Adrenal gland (tissue), 9 donors: ENCODE measurements at regions not wholly inside any gene's neighbourhood (a gene's known extent, or its start where the extent isn't known, plus 50 kb on each side); places are given as distances from the start of the nearest gene placed in this dataset.

Source experiments
- DNase-seq, 7 donors: peaks; one replicate each; pipeline ENCODE4 v3.0.0-alpha.2; 2019 to 2020
- H3K27ac ChIP-seq, 5 donors: fragments of 200-600 bp; sonication (generic) in 4 of 5; 1 replicate in 3 of 5; 2 replicates in 2 of 5; pipeline versions ENCODE4 v1.5.1 to v1.8.0; 2016 to 2020; ENCODE audit warnings: mild to moderate bottlenecking in 1 of 5
- H3K27me3 ChIP-seq: fragments of 200-600 bp; 2 replicates; pipeline ENCODE4 v1.8.0; 2021
- H3K36me3 ChIP-seq, 2 donors: fragments of 200-600 bp; replicated peaks in 1 of 2; 1 replicate in 1 of 2; 2 replicates in 1 of 2; pipeline versions ENCODE4 v1.5.1 to v1.8.0; 2018 to 2022
- H3K4me1 ChIP-seq, 2 donors: fragments of 200-600 bp; replicated peaks in 1 of 2; 1 replicate in 1 of 2; 2 replicates in 1 of 2; pipeline versions ENCODE4 v1.5.1 to v1.8.0; 2018 to 2021
- H3K4me3 ChIP-seq, 4 donors: fragments of 200-600 bp; sonication (generic) in 3 of 4; one replicate each; pipeline ENCODE4 v1.5.1; 2016 to 2018
- H3K9me3 ChIP-seq, 3 donors: fragments of 200-600 bp; sonication (generic) in 1 of 3; replicated peaks in 1 of 3; 1 replicate in 2 of 3; 2 replicates in 1 of 3; pipeline versions ENCODE4 v1.5.1 to v1.8.0; 2016 to 2021
- POLR2A ChIP-seq, 2 donors: fragments of 450-650 bp; IDR thresholded peaks; one replicate each; pipeline ENCODE4 v1.6.1; 2017; ENCODE audit warnings: antibody characterized with exemption in 2 of 2, mild to moderate bottlenecking in 2 of 2, moderate library complexity in 1 of 2
- WGBS, 4 donors: extraction: QIAGEN DNeasy Blood & Tissue Kit in 2 of 4; methylation state at CpG; one replicate each; pipeline versions ENCODE4 v1.1.5 to v1.1.7; 2013 to 2017; 5-methylcytosine and 5-hydroxymethylcytosine counted together
- intact Hi-C, 2 donors: fragments of 100-400 bp; cut with DNase I; formaldehyde crosslinking; loops; one replicate each; pipeline versions ENCODE4 v1.14.1 to v1.15.0; 2022 to 2023
- TF ChIP-seq, protein P1 (sequence below), 6 experiments: fragments of 450-650 bp in 4 of 6; fragments of 200-600 bp in 2 of 6; sonication (generic) in 1 of 6; IDR thresholded peaks; 1 replicate in 5 of 6; 2 replicates in 1 of 6; pipeline versions ENCODE4 v1.5.1 to v1.8.0; 2016 to 2021; ENCODE audit warnings: antibody characterized with exemption in 6 of 6, mild to moderate bottlenecking in 2 of 6, moderate library complexity in 1 of 6
- donor health status: healthy with polysubstance abuse.
- donor health status: Bipolar disorder and iron deficiency.
- donor health status: DM: yes; HTN: yes; CAD: no.
- donor health status: DM: no; HTN: no; CAD: no.
- donor health status: DM: no; HTN: no; CAD: no.

DNA sequence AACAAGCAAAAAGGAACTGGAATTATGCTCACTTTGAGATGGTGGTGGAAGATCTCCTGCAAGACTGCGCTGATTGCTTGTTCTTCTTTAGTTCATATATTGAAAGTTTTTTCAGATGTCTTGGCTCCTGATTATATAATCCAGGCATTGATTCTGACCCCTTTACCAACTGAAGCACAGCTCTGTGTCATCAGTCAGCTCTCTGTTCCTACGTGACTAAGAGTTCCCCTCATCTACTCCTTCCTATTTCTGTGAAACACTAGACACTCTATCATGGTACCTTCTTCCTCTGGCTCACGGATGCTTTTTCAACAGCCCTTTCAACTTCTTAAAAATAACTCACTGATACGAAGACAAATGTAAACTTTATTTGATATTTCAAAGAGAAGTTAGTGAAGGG lies 788.6 kb downstream of the SOCS6 start:
- no peak overlapping the region for H3K27ac ChIP-seq
- H3K4me3 ChIP-seq: no peak overlapping the region
- H3K9me3 ChIP-seq: no peaks in the 10 kb centered on the region
- H3K4me1 ChIP-seq: no peaks in the 10 kb centered on the region
- H3K27me3 ChIP-seq: no peaks in the 10 kb centered on the region
- no peaks in the 10 kb centered on the region for H3K36me3 ChIP-seq
- intact Hi-C loops: no loop called here
- DNase-seq: no peak
- TF ChIP-seq, protein P1, sequence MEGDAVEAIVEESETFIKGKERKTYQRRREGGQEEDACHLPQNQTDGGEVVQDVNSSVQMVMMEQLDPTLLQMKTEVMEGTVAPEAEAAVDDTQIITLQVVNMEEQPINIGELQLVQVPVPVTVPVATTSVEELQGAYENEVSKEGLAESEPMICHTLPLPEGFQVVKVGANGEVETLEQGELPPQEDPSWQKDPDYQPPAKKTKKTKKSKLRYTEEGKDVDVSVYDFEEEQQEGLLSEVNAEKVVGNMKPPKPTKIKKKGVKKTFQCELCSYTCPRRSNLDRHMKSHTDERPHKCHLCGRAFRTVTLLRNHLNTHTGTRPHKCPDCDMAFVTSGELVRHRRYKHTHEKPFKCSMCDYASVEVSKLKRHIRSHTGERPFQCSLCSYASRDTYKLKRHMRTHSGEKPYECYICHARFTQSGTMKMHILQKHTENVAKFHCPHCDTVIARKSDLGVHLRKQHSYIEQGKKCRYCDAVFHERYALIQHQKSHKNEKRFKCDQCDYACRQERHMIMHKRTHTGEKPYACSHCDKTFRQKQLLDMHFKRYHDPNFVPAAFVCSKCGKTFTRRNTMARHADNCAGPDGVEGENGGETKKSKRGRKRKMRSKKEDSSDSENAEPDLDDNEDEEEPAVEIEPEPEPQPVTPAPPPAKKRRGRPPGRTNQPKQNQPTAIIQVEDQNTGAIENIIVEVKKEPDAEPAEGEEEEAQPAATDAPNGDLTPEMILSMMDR (IDR thresholded peaks at IDR 0.05): no peak
- no peak for TF ChIP-seq POLR2A (IDR thresholded peaks at IDR 0.05)
- 42 to 49% (median 47%) methylated on average over 4 of the region's 4 CpGs for WGBS, 4 donors

DNA sequence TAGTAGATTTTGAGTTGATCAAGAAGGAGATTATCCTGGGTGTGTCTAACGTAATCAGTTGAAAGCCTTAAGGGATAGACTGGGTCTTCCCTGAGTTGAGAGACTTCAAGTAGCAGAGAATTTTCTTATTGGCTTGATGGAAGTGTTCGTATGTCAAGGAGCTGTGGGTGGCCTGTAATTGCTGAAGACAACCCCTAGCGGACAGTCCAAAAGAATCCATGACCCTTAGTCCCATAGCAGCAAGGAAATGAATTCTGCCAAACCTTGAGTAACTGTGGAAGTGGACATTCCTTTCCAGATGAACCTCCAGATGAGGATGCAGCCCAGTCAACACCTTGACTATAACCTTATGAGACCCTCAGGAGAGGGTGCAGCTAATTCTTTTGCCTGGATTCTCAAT lies 786.3 kb downstream of the SOCS6 start:
- no peaks in the 10 kb centered on the region for H3K4me1 ChIP-seq
- TF ChIP-seq, protein P1 (IDR thresholded peaks at IDR 0.05): no peak
- H3K4me3 ChIP-seq: no peak overlapping the region
- H3K9me3 ChIP-seq: no peaks in the 10 kb centered on the region
- 60 to 68% (median 64%) methylated on average over 3 of the region's 3 CpGs for WGBS, 4 donors
- no peaks in the 10 kb centered on the region for H3K36me3 ChIP-seq
- no peaks in the 10 kb centered on the region for H3K27me3 ChIP-seq
- DNase-seq: no peak
- no peak overlapping the region for H3K27ac ChIP-seq
- intact Hi-C loops: no loop called here

DNA sequence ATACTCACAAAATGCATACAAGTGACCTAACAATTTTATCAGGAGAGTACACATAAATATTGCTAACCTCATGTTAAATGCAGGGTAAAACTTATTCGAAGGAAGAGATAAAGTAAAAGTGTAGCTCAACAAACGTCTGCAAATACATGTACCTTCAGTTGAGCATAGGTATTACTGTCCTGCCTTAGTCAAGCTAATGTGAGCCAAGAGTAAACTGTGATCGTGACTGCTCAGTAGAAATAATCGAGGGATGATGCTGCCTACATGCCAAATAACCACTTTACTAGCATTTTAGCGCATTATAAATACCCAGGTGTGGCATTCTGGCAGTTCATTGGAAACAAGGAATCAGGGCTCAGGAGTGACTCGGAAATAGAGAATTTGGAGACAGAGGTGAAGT lies 779.5 kb downstream of the SOCS6 start:
- no peak overlapping the region for H3K27ac ChIP-seq
- WGBS, 4 donors: 53 to 62% (median 60%) methylated on average over 6 of the region's 6 CpGs
- no peaks in the 10 kb centered on the region for H3K4me1 ChIP-seq
- no peak for DNase-seq
- no peaks in the 10 kb centered on the region for H3K27me3 ChIP-seq
- no peak overlapping the region for H3K4me3 ChIP-seq
- TF ChIP-seq POLR2A (IDR thresholded peaks at IDR 0.05): no peak
- TF ChIP-seq, protein P1 (IDR thresholded peaks at IDR 0.05): no peak
- intact Hi-C loops: no loop called here
- no peaks in the 10 kb centered on the region for H3K9me3 ChIP-seq
- no peaks in the 10 kb centered on the region for H3K36me3 ChIP-seq

DNA sequence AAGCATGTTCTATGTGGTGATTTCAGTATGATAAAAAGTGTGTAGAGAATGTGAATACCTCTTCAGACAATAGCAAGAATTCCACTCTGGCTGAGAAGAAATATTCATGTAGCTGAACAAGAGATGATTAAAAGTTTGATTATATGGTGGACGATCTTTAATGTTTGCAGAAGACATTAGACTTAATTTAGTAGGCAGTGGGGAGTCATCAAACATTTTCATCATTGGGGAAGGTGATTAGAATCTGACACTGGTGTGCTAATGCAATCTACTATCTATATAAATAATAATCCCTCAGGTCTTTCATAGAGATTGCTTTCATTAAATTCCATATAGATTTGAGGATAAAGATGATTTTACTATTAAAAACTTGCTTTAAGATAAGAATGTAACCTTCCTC lies 761.0 kb downstream of the SOCS6 start:
- TF ChIP-seq POLR2A (IDR thresholded peaks at IDR 0.05): no peak
- TF ChIP-seq, protein P1 (IDR thresholded peaks at IDR 0.05): no peak
- H3K27me3 ChIP-seq: no peaks in the 10 kb centered on the region
- WGBS, 4 donors: 54 to 70% (median 64%) methylated on average over 1 of the region's 1 CpG
- no peaks in the 10 kb centered on the region for H3K9me3 ChIP-seq
- intact Hi-C loops: no loop called here
- no peaks in the 10 kb centered on the region for H3K4me1 ChIP-seq
- H3K4me3 ChIP-seq: no peak overlapping the region
- H3K36me3 ChIP-seq: no peaks in the 10 kb centered on the region
- no peak overlapping the region for H3K27ac ChIP-seq
- no peak for DNase-seq
